Astrocyte of the spinal cord (primary cell): ENCODE measurements at regions not wholly inside any gene's neighbourhood (a gene's known extent, or its start where the extent isn't known, plus 50 kb on each side); places are given as distances from the start of the nearest gene placed in this dataset.

Experiments
- DNase-seq: peaks from one replicate; pipeline ENCODE4 v3.0.0; 2011; ENCODE audit warnings: low read depth, low spot score
- H3K4me3 ChIP-seq: 2 replicates; pipeline ENCODE4 v1.5.1; 2011; ENCODE audit warnings: low read depth, mild to moderate bottlenecking, low read length, moderate library complexity
- in situ Hi-C: cut with HindIII; loops from 2 replicates; pipeline ENCODE4 v1.10.0; 2017; ENCODE audit warnings: low sequenced_read_pairs
- TF ChIP-seq, protein P1 (sequence below): IDR thresholded peaks from 2 replicates; pipeline ENCODE4 v1.5.1; 2012; ENCODE audit warnings: low read depth, mild to moderate bottlenecking, low read length, inconsistent platforms

- TF ChIP-seq, protein P1, sequence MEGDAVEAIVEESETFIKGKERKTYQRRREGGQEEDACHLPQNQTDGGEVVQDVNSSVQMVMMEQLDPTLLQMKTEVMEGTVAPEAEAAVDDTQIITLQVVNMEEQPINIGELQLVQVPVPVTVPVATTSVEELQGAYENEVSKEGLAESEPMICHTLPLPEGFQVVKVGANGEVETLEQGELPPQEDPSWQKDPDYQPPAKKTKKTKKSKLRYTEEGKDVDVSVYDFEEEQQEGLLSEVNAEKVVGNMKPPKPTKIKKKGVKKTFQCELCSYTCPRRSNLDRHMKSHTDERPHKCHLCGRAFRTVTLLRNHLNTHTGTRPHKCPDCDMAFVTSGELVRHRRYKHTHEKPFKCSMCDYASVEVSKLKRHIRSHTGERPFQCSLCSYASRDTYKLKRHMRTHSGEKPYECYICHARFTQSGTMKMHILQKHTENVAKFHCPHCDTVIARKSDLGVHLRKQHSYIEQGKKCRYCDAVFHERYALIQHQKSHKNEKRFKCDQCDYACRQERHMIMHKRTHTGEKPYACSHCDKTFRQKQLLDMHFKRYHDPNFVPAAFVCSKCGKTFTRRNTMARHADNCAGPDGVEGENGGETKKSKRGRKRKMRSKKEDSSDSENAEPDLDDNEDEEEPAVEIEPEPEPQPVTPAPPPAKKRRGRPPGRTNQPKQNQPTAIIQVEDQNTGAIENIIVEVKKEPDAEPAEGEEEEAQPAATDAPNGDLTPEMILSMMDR: no peak
- no peak for DNase-seq
- no peak overlapping the region for H3K4me3 ChIP-seq
- in situ Hi-C loops: no loop called here
Observed at GRCh38 chr22:49692499-49693225, 135.0 kb downstream of the BRD1 start.

- H3K4me3 ChIP-seq: no peak overlapping the region
- in situ Hi-C loops: no loop called here
- DNase-seq: no peak
- TF ChIP-seq, protein P1: no peak
Observed at GRCh38 chr22:49691256-49691655, 136.4 kb downstream of the BRD1 start.

- TF ChIP-seq, protein P1: no peak
- no peak for DNase-seq
- in situ Hi-C loops: no loop called here
- H3K4me3 ChIP-seq: no peak overlapping the region
Observed at GRCh38 chr22:49690454-49690853, 137.2 kb downstream of the BRD1 start.

- in situ Hi-C loops: no loop called here
- no peak overlapping the region for H3K4me3 ChIP-seq
- TF ChIP-seq, protein P1: no peak
- no peak for DNase-seq
Observed at GRCh38 chr22:49689858-49690257, 137.8 kb downstream of the BRD1 start.

GRCh38 chr22:49689255-49689770 is 138.4 kb downstream of the BRD1 start:
- TF ChIP-seq, protein P1: no peak
- no peak overlapping the region for H3K4me3 ChIP-seq
- DNase-seq: no peak
- in situ Hi-C loops: no loop called here

DNA sequence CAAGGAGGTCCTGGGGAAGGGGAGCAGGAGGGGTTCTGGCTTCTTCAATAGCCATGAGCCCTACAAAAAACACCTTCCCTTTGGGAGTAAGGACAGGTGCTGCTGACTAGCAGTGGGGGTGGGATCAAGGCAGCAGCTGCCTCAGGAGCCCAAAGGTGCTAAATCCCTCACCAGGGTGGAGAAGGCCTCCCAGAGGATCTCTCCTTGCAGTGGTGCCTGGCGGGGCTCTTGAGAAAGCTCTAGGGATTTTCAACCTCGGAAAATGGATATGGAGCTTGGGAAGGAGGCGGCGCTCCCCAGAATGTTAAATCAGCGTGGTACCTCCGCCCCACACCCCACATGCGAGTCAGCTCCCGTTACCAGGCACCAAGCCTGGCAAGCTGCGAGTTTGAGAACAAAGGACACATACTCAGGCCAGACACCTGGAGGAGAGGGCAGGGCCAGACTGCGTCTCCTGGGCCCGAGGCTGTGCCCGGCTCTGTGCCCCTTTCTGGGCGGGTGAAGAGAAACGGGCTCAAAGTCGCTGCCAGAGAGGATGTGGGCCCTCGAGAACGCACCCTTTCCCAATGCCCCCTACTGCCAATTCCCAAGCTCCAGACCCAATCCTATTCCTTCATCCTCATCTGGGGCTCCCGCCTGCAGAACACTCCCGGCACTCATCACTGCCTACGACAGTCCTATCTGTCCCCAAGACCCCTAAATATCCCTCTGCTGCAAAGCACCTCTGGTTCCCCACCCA is 139.0 kb downstream of the BRD1 start:
- in situ Hi-C loops: no loop called here
- TF ChIP-seq, protein P1: no peak
- DNase-seq: no peak
- no peak overlapping the region for H3K4me3 ChIP-seq
